ENCODE measurements at regions not wholly inside any gene's neighbourhood (a gene's known extent, or its start where the extent isn't known, plus 50 kb on each side); places are given as distances from the start of the nearest gene placed in this dataset.

GRCh38 chr14:76607510-76607909 lies 153.8 kb upstream of the VASH1 start:
- Histone ChIP-seq H3K4me1 (no peaks in the 10 kb centered on the region), H3K9me3 (no peaks in the 10 kb centered on the region), H3K27ac (no peak overlapping the region), H3K27me3 (replicated peaks in 1 of 7) (peaks cover 0 to 3% (median 0%) of the 10 kb centered on the region in 7 donors), H3K36me3 (no peaks in the 10 kb centered on the region), H3K4me3 (no peak overlapping the region)
- no peak for DNase-seq
- WGBS, 5 donors = 86 to 93% (median 88%) methylated on average over 10 of the region's 10 CpGs
- no peak for TF ChIP-seq POLR2A (IDR thresholded peaks at IDR 0.05)
- no peak for TF ChIP-seq CTCF (IDR thresholded peaks at IDR 0.05 in 8 of 11, conservative IDR thresholded peaks at IDR 0.05 in 3 of 11)
- TF ChIP-seq POLR2AphosphoS5 (IDR thresholded peaks at IDR 0.05) = no peak
- intact Hi-C loops (cut with DNase I; ENCODE audit: low total_unique reads) = no loop called here

- no peaks in the 10 kb centered on the region for H3K36me3 ChIP-seq
These were observed 148.6 kb upstream of the VASH1 start for GRCh38 chr14:76612654-76613053.

GRCh38 chr14:76613616-76614015 lies 147.7 kb upstream of the VASH1 start:
- no peaks in the 10 kb centered on the region for H3K36me3 ChIP-seq
- H3K9me3 ChIP-seq = peaks cover 0 to 30% (median 25%) of the 10 kb centered on the region in 8 donors
- WGBS, 5 donors = 51 to 64% (median 62%) methylated on average over 2 of the region's 2 CpGs
- intact Hi-C loops (cut with DNase I; ENCODE audit: low total_unique reads) = no loop called here
- no peak overlapping the region for H3K4me3 ChIP-seq
- H3K4me1 ChIP-seq = no peaks in the 10 kb centered on the region
- DNase-seq = no peak
- TF ChIP-seq POLR2AphosphoS5 (IDR thresholded peaks at IDR 0.05) (no peak), POLR2A (IDR thresholded peaks at IDR 0.05) (no peak), CTCF (IDR thresholded peaks at IDR 0.05 in 8 of 11, conservative IDR thresholded peaks at IDR 0.05 in 3 of 11) (no peak)
- peaks cover 0 to 3% (median 0%) of the 10 kb centered on the region in 7 donors for H3K27me3 ChIP-seq (replicated peaks in 1 of 7)
- no peak overlapping the region for H3K27ac ChIP-seq

More at GRCh38 chr14:76612654-76613053, 148.6 kb upstream of the VASH1 start:
- H3K4me3 ChIP-seq = no peak overlapping the region
- 42 to 52% (median 49%) methylated on average over 5 of the region's 5 CpGs for WGBS, 5 donors
- no peak for DNase-seq
- peaks cover 0 to 3% (median 0%) of the 10 kb centered on the region in 7 donors for H3K27me3 ChIP-seq (replicated peaks in 1 of 7)
- H3K4me1 ChIP-seq = no peaks in the 10 kb centered on the region
- TF ChIP-seq POLR2AphosphoS5 (IDR thresholded peaks at IDR 0.05) (no peak), CTCF (IDR thresholded peaks at IDR 0.05 in 8 of 11, conservative IDR thresholded peaks at IDR 0.05 in 3 of 11) (no peak), POLR2A (IDR thresholded peaks at IDR 0.05) (no peak)
- H3K27ac ChIP-seq = no peak overlapping the region
- intact Hi-C loops (cut with DNase I; ENCODE audit: low total_unique reads) = no loop called here
- peaks cover 0 to 20% (median 15%) of the 10 kb centered on the region in 8 donors for H3K9me3 ChIP-seq

GRCh38 chr14:76615331-76615730 lies 145.9 kb upstream of the VASH1 start:
- Histone ChIP-seq H3K27me3 (replicated peaks in 1 of 7) (peaks cover 0 to 3% (median 0%) of the 10 kb centered on the region in 7 donors), H3K4me3 (no peak overlapping the region), H3K9me3 (peaks cover 0 to 46% (median 36%) of the 10 kb centered on the region in 8 donors), H3K27ac (no peak overlapping the region), H3K4me1 (no peaks in the 10 kb centered on the region), H3K36me3 (no peaks in the 10 kb centered on the region)
- TF ChIP-seq POLR2AphosphoS5 (IDR thresholded peaks at IDR 0.05) (no peak), CTCF (IDR thresholded peaks at IDR 0.05 in 8 of 11, conservative IDR thresholded peaks at IDR 0.05 in 3 of 11) (no peak), POLR2A (IDR thresholded peaks at IDR 0.05) (no peak)
- intact Hi-C loops (cut with DNase I; ENCODE audit: low total_unique reads) = no loop called here
- DNase-seq = no peak
- 67 to 82% (median 72%) methylated on average over 8 to 9 of the region's 9 CpGs for WGBS, 5 donors
